HCT116 (cell line): ENCODE measurements at regions not wholly inside any gene's neighbourhood (a gene's known extent, or its start where the extent isn't known, plus 50 kb on each side); places are given as distances from the start of the nearest gene placed in this dataset.

Experiments
- ATAC-seq: fragments of 200-7000 bp; cut with Tn5 transposase; 2 replicates; pipeline ENCODE4 v1.9.1; 2020; ENCODE audit warnings: mild to moderate bottlenecking, moderate library complexity
- BruUV-seq: library from RNA; stranded (reverse); fragments of 400-500 nt; replicated peaks from 2 replicates; lab custom pipeline; 2021; lab: Mats Ljungman, UMichigan
- CTCF ChIA-PET: fragments of 300-600 bp; sonication (Branson Sonifier 250); formaldehyde crosslinking; loops from one replicate; lab custom pipeline; 2021; ENCODE audit warnings: antibody characterized with exemption; lab: Charles Lee
- POLR2A ChIA-PET: fragments of 300-600, 350-600 bp; sonication (Branson Sonifier 250); formaldehyde crosslinking; loops from one replicate; lab custom pipeline; 2021; ENCODE audit warnings: antibody characterized with exemption; lab: Charles Lee
- RAD21 ChIA-PET, 2 experiments: fragments of 300-600 bp; sonication (Branson Sonifier 250); formaldehyde crosslinking; loops; one replicate each; lab custom pipeline; 2023; ENCODE audit warnings: low total read pairs in 2 of 2; ENCODE audit not compliant: uncharacterized antibody in 2 of 2, unreplicated experiment in 2 of 2, low non-redundant PET in 1 of 2; lab: Charles Lee
- DNase-seq: peaks from one replicate; pipeline ENCODE4 v3.0.0-alpha.2; 2010; ENCODE audit warnings: low read depth, low spot score
- H2AFZ ChIP-seq: fragments of 200-600 bp; shearing (Covaris generic), sonication (generic); 2 replicates; pipeline ENCODE4 v1.6.1; 2017; ENCODE audit warnings: low read depth, mixed run types, mixed read lengths, antibody characterized with exemption, low read length; ENCODE audit not compliant: poor library complexity, severe bottlenecking
- H3K27ac ChIP-seq: 2 replicates; pipeline ENCODE4 v1.5.1; 2012; ENCODE audit warnings: low read depth, low read length
- H3K27me3 ChIP-seq: fragments of 200-600 bp; sonication (generic); 2 replicates; pipeline ENCODE4 v1.6.1; 2016; ENCODE audit warnings: mixed run types, low read length, mixed read lengths; ENCODE audit not compliant: insufficient read depth
- H3K36me3 ChIP-seq, 2 experiments: fragments of 200-500 bp in 1 of 2; fragments of 200-600 bp in 1 of 2; sonication (Bioruptor generic) in 1 of 2; sonication (generic) in 1 of 2; 2 replicates each; pipeline versions ENCODE4 v1.5.1 to v1.6.1; 2014 to 2016; ENCODE audit warnings: low read length in 2 of 2, inconsistent platforms in 1 of 2, mixed read lengths in 1 of 2, mixed run types in 1 of 2; ENCODE audit not compliant: insufficient read depth in 2 of 2, control insufficient read depth in 1 of 2
- H3K4me1 ChIP-seq, 2 experiments: fragments of 200-600 bp in 1 of 2; sonication (generic) in 1 of 2; 2 replicates each; pipeline versions ENCODE4 v1.5.1 to v1.6.1; 2012 to 2017; ENCODE audit warnings: low read length in 2 of 2, inconsistent platforms in 1 of 2, mild to moderate bottlenecking in 1 of 2, mixed read lengths in 1 of 2, mixed run types in 1 of 2, moderate library complexity in 1 of 2; ENCODE audit not compliant: insufficient read depth in 2 of 2, control insufficient read depth in 1 of 2
- H3K4me2 ChIP-seq: fragments of 200-600 bp; sonication (generic); 2 replicates; pipeline ENCODE4 v1.6.1; 2017; ENCODE audit warnings: mixed run types, low read length, mixed read lengths
- H3K4me3 ChIP-seq, 2 experiments: fragments of 200-600 bp in 1 of 2; sonication (generic) in 1 of 2; replicated peaks in 1 of 2; 2 replicates each; pipeline ENCODE4 v1.5.1; 2011 to 2016; ENCODE audit warnings: low read length in 2 of 2, control low read depth in 1 of 2, low read depth in 1 of 2, mild to moderate bottlenecking in 1 of 2, mixed read lengths in 1 of 2, mixed run types in 1 of 2
- H3K79me2 ChIP-seq: fragments of 200-600 bp; sonication (generic); 2 replicates; pipeline ENCODE4 v1.6.1; 2017; ENCODE audit warnings: mild to moderate bottlenecking, mixed run types, low read length, moderate library complexity, mixed read lengths; ENCODE audit not compliant: insufficient read depth
- H3K9ac ChIP-seq: fragments of 200-600 bp; sonication (generic); 2 replicates; pipeline ENCODE4 v1.6.1; 2016; ENCODE audit warnings: low read length, mixed read lengths
- H3K9me2 ChIP-seq: fragments of 200-600 bp; sonication (generic), shearing (Covaris generic); 2 replicates; pipeline ENCODE4 v1.6.1; 2017; ENCODE audit warnings: mixed run types, mild to moderate bottlenecking, moderate library complexity; ENCODE audit not compliant: insufficient read depth
- H3K9me3 ChIP-seq, 2 experiments: fragments of 200-500 bp in 1 of 2; fragments of 200-600 bp in 1 of 2; sonication (Bioruptor generic) in 1 of 2; sonication (generic) in 1 of 2; 2 replicates each; pipeline ENCODE4 v1.6.1; 2014 to 2017; ENCODE audit warnings: low read length in 2 of 2, mixed read lengths in 2 of 2, inconsistent platforms in 1 of 2, low read depth in 1 of 2, mild to moderate bottlenecking in 1 of 2, mixed run types in 1 of 2, moderate library complexity in 1 of 2; ENCODE audit not compliant: control insufficient read depth in 1 of 2, insufficient read depth in 1 of 2
- H4K20me1 ChIP-seq: fragments of 200-600 bp; sonication (generic), shearing (Covaris generic); 2 replicates; pipeline ENCODE4 v1.6.1; 2017; ENCODE audit warnings: mixed run types, mild to moderate bottlenecking, moderate library complexity; ENCODE audit not compliant: insufficient read depth
- ATF3 ChIP-seq: IDR thresholded peaks from 2 replicates; pipeline ENCODE4 v1.6.1; 2012
- CBX3 ChIP-seq: IDR thresholded peaks from 2 replicates; pipeline ENCODE4 v1.6.1; 2012; ENCODE audit warnings: low read depth
- CEBPB ChIP-seq: IDR thresholded peaks from 2 replicates; pipeline ENCODE4 v1.6.1; 2012; ENCODE audit warnings: low read depth
- EGR1 ChIP-seq: IDR thresholded peaks from 2 replicates; pipeline ENCODE4 v1.6.1; 2012; ENCODE audit warnings: low read depth
- EZH2 ChIP-seq: fragments of 200-600 bp; sonication (generic); IDR thresholded peaks from 2 replicates; pipeline ENCODE4 v1.6.1; 2017; ENCODE audit warnings: antibody characterized with exemption, mixed run types
- EZH2phosphoT487 ChIP-seq: fragments of 200-600 bp; IDR thresholded peaks from 2 replicates; pipeline ENCODE4 v1.6.1; 2018; ENCODE audit warnings: antibody characterized with exemption, borderline replicate concordance
- FOSL1 ChIP-seq: IDR thresholded peaks from 2 replicates; pipeline ENCODE4 v1.6.1; 2012; ENCODE audit warnings: low read depth
- MAX ChIP-seq: IDR thresholded peaks from 2 replicates; pipeline ENCODE4 v1.6.1; 2012
- POLR2A ChIP-seq: IDR thresholded peaks from 2 replicates; pipeline ENCODE4 v1.7.0; 2011; ENCODE audit warnings: borderline replicate concordance; ENCODE audit not compliant: insufficient read depth, insufficient read length; ENCODE audit errors: extremely low read depth
- RAD21 ChIP-seq: IDR thresholded peaks from 2 replicates; pipeline ENCODE4 v1.6.1; 2012; ENCODE audit warnings: low read depth, mild to moderate bottlenecking
- REST ChIP-seq: IDR thresholded peaks from 2 replicates; pipeline ENCODE4 v1.6.1; 2012; ENCODE audit warnings: low read depth
- SIN3A ChIP-seq: IDR thresholded peaks from 2 replicates; pipeline ENCODE4 v1.6.1; 2012; ENCODE audit warnings: low read depth
- YY1 ChIP-seq: IDR thresholded peaks from 2 replicates; pipeline ENCODE4 v1.6.1; 2011; ENCODE audit warnings: low read length, low read depth, moderate library complexity, mild to moderate bottlenecking; ENCODE audit not compliant: insufficient replicate concordance; ENCODE audit errors: extremely low read depth
- ZBTB33 ChIP-seq: IDR thresholded peaks from 2 replicates; pipeline ENCODE4 v1.6.1; 2011; ENCODE audit warnings: mild to moderate bottlenecking, low read length, moderate library complexity; ENCODE audit not compliant: insufficient replicate concordance; ENCODE audit errors: extremely low read depth
- ZFX ChIP-seq: fragments of 450-650 bp; IDR thresholded peaks from 2 replicates; pipeline ENCODE4 v1.6.1; 2017
- ZNF274 ChIP-seq: fragments of 200-500 bp; sonication (Bioruptor generic); IDR thresholded peaks from 2 replicates; pipeline ENCODE4 v1.6.1; 2014; ENCODE audit warnings: mild to moderate bottlenecking, low read depth, low read length, inconsistent platforms
- intact Hi-C: fragments of 100-400 bp; cut with micrococcal nuclease; formaldehyde crosslinking; loops from 2 replicates; pipeline ENCODE4 v1.10.0; 2022

- H3K9ac ChIP-seq = no peak overlapping the region
- ChIA-PET CTCF (no interaction called here), POLR2A (no interaction called here), RAD21 (no interaction called here)
- TF ChIP-seq YY1 (no peak), ZBTB33 (no peak)
- no peaks in the 10 kb centered on the region for H3K27me3 ChIP-seq
- no peak overlapping the region for H3K27ac ChIP-seq
- no TSS peak for BruUV-seq
- H3K36me3 ChIP-seq = no peaks in the 10 kb centered on the region
- peak overlapping the region; percentile 65 for H2AFZ ChIP-seq
- H4K20me1 ChIP-seq = no peaks in the 10 kb centered on the region
- H3K4me3 ChIP-seq = no peak overlapping the region
- H3K9me3 ChIP-seq = no peaks in the 10 kb centered on the region; a peak in 1 of 4 replicates
- no peak overlapping the region for H3K4me2 ChIP-seq
- no peaks in the 10 kb centered on the region for H3K79me2 ChIP-seq
- no peaks in the 10 kb centered on the region for H3K9me2 ChIP-seq
- H3K4me1 ChIP-seq = no peaks in the 10 kb centered on the region
- ATAC-seq = no peak
- DNase-seq = no peak
- intact Hi-C loops = no loop called here
Measured at GRCh38 chr2:52054824-52055223, 1022.9 kb upstream of the NRXN1 start.

- no peak overlapping the region for H3K4me3 ChIP-seq
- H3K9me3 ChIP-seq = no peaks in the 10 kb centered on the region
- ATAC-seq (no peak), DNase-seq (no peak)
- H3K4me1 ChIP-seq = peaks cover 0 to 10% of the 10 kb centered on the region in 2 experiments; a peak in 2 of 4 replicates
- H3K27me3 ChIP-seq = no peaks in the 10 kb centered on the region
- intact Hi-C loops = no loop called here
- ChIA-PET RAD21 (no interaction called here), POLR2A (no interaction called here), CTCF (no interaction called here)
- no peaks in the 10 kb centered on the region for H3K79me2 ChIP-seq
- no peak overlapping the region for H3K9ac ChIP-seq
- H3K27ac ChIP-seq = no peak overlapping the region
- H3K4me2 ChIP-seq = no peak overlapping the region
- no peaks in the 10 kb centered on the region for H3K36me3 ChIP-seq
- no peaks in the 10 kb centered on the region for H4K20me1 ChIP-seq
- no peaks in the 10 kb centered on the region for H3K9me2 ChIP-seq
- no TSS peak for BruUV-seq
- no peak overlapping the region for H2AFZ ChIP-seq
- TF ChIP-seq POLR2A (no peak), ATF3 (no peak), ZNF274 (no peak), CBX3 (no peak), EZH2phosphoT487 (no peak), YY1 (no peak), FOSL1 (no peak), REST (no peak), EZH2 (no peak), EGR1 (no peak), MAX (no peak), RAD21 (no peak), ZFX (no peak), CEBPB (no peak), SIN3A (no peak)
Measured at GRCh38 chr2:52036853-52037252, 1004.9 kb upstream of the NRXN1 start.
